GM20431 (cell line): ENCODE measurements at regions not wholly inside any gene's neighbourhood (a gene's known extent, or its start where the extent isn't known, plus 50 kb on each side); places are given as distances from the start of the nearest gene placed in this dataset.

Experiments
- in situ Hi-C: fragments of 300-500 bp; cut with MseI, MboI; formaldehyde crosslinking; loops from one replicate; pipeline ENCODE4 v1.15.0; 2020; ENCODE audit warnings: low sequenced_read_pairs; ENCODE audit not compliant: unreplicated experiment

GRCh38 chr4:183841001-183841400 lies 64.1 kb upstream of the STOX2 start:
- in situ Hi-C loops, result loop anchor here (25.0 kb wide), 1 partner anchor 321 kb away; no protein-coding TSS in a partner anchor

- in situ Hi-C loops, result loop anchor here (25.0 kb wide), 1 partner anchor 320 kb away; no protein-coding TSS in a partner anchor
Measured at GRCh38 chr4:183842129-183842528, 63.0 kb upstream of the STOX2 start.

- in situ Hi-C loops, result loop anchor here (25.0 kb wide), 1 partner anchor 319 kb away; no protein-coding TSS in a partner anchor
Measured at GRCh38 chr4:183843248-183843671, 61.8 kb upstream of the STOX2 start.

GRCh38 chr4:183846951-183847350 lies 58.2 kb upstream of the STOX2 start:
- in situ Hi-C loops, result loop anchor here (25.0 kb wide), 1 partner anchor 315 kb away; no protein-coding TSS in a partner anchor

GRCh38 chr4:183848805-183849204 lies 56.3 kb upstream of the STOX2 start:
- in situ Hi-C loops, result loop anchor here (25.0 kb wide), 1 partner anchor 313 kb away; no protein-coding TSS in a partner anchor

- in situ Hi-C loops, result no loop called here
Measured at GRCh38 chr4:183852910-183853547, 52.1 kb upstream of the STOX2 start.

- in situ Hi-C loops, result no loop called here
Measured at GRCh38 chr4:183853548-183853940, 51.6 kb upstream of the STOX2 start.
